Fibroblast of gingiva (primary cell): ENCODE measurements at regions not wholly inside any gene's neighbourhood (a gene's known extent, or its start where the extent isn't known, plus 50 kb on each side); places are given as distances from the start of the nearest gene placed in this dataset.
"Not testable (repeated sequence)": the region's sequence is repeated elsewhere in the genome, so short reads cannot be mapped to it uniquely, and the experiment has no call there.

Source experiments
- DNase-seq: peaks from one replicate; pipeline ENCODE4 v3.0.0-alpha.2; 2011; ENCODE audit warnings: low read depth

DNA sequence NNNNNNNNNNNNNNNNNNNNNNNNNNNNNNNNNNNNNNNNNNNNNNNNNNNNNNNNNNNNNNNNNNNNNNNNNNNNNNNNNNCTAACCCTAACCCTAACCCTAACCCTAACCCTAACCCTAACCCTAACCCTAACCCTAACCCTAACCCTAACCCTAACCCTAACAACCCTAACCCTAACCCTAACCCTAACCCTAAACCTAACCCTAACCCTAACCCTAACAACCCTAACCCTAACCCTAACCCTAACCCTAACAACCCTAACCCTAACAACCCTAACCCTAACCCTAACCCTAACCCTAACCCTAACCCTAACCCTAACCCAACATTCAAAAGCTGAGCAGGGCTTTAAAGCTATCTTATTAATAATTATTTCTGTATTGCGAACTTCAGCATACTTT, 182.5 kb upstream of the FAM20C start:
- DNase-seq = not testable (repeated sequence)

DNA sequence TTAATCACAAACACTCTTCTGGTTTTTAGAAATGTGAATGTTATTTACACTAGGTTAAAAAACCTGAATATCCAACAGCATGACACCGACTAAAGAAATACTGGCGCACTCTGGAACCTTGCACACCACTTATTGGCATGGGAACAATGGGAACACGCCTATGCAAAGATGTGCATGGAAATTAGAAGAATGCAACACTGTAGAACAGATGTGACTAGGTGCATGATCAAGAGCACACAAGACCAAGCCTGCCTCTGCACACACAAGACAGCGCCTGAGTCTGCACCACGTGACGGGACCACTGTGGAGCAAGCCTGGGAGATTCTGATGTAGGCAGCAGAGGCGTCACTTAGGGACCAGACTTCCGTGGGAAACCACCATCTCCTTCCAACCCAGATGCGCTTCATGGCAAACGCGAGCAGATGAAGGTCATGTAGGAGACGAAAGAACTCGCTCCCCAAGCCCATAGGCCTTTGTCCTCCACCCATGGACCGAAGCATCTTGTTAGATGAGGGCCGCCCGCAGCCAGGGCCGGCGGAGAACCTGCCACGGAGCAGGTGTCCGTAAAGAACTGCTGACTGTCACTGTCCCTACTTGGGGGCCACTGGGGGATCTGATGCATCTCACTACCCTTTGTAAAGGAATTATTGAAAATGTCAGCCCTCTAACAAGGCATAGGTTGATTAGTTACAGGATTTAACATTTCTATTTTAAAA, 159.6 kb upstream of the FAM20C start:
- not testable (repeated sequence) for DNase-seq

DNA sequence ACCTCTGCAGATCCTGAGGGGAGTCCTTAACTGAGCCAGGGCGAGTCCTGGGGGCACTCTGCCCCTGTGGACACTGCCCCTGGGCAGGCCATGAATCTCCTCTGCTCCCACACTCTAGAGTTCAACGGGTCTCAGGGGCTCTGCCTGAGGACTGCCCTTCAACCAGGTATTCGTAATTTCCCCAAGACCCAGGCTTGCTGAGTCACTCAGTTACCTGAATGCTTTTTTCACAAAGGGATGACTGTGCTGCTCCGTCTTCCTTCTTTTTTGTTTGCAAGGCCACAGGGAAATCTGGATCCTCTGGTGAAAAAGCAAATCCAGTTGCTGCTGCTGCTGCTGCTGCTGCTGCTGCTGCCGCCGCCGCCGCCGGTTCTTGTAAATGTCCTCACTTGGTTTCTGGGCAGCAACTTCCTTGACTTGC, 157.2 kb upstream of the FAM20C start:
- not testable (repeated sequence) for DNase-seq

DNA sequence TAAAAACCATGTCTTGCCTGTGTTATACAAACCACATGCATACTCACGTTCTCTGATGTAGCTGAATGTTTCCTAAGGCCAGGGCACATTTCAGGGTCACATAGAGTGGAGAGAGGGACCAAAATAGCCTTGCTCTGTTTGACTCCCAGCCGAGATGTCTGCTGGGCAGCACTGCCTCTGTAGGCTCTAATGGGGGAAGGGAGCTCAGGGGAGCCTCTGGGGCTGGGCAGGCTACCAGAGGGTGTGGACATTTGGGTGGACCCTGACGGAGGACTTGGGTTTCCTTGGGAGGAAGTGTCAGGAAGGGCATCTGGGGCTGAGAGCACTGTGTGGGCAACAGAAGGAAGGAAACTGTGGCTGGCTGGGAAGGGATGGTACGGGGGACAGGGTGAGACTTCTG, 155.8 kb upstream of the FAM20C start:
- not testable (repeated sequence) for DNase-seq

DNA sequence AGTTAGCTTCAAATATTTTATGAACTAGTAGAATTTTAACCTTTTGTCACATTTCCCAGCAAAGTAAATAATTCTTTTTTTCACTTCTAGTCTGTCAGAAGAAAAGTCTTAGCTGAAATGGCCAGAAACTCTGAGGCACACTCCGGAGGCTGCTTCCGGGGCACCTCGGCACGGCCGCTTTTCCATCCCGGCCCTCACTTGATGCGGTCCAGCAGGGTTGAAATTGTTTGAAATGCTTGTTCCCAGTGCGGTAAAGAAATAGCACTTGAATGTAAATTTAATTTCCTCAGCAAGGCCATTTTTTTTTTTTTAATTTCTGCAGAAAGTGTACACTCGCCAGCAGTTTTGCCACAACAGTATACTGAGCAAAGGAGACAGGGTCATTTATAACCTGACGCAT, 154.7 kb upstream of the FAM20C start:
- not testable (repeated sequence) for DNase-seq

DNA sequence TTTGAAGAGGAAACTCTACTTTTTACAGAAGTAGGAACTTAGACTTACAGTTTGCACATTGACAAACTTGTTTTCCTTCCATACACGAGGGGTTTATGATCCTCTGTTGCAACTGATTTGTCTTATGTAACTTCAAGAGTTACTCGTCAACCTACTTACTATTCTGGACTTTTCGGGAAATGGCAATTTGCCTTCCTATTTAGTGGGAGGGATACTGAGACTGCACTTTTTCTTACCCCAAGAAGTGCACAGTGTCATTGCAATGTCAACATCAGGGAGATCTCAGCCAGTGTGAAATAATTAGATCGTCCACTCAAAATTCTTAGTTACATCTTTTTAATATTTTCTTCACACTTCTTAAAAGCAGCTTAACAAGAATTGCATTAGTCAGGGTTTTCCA, 153.9 kb upstream of the FAM20C start:
- not testable (repeated sequence) for DNase-seq

DNA sequence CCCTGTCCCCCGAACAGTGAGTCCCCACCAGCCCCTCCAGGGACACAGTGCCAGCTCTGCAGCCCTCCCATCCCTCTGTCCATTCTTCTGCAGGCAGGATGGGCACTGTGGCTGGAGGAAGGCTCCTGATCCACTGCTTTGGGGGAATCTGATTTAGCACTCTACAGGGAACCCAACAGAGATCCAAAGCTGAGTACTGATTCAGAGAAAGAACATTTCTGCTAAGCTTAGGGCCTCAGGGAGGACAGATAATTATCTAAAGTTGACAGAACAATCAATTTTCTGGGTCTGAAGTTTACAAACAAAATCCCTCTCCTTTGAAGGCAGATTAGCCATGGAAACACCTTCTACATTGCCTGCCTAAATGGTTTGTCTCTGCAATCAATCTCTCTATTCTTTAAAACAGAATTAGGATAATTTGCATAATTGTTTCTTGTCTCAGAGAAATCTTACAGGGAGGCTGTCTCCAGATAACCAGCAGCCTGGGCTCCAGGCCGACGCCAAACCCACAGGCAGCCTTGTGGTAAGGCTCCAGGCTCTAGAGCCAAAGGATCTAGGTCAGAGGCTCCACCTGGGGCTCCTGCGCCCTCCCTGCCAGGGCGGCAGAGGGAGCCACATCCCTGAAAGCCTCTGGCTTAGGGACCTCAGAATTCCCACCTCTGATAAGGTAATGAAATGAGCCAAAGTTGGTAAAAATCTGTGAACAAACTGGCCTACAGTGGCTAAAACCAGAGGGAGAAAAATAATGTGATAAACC, 152.2 kb upstream of the FAM20C start:
- peak; percentile 14 for DNase-seq

DNA sequence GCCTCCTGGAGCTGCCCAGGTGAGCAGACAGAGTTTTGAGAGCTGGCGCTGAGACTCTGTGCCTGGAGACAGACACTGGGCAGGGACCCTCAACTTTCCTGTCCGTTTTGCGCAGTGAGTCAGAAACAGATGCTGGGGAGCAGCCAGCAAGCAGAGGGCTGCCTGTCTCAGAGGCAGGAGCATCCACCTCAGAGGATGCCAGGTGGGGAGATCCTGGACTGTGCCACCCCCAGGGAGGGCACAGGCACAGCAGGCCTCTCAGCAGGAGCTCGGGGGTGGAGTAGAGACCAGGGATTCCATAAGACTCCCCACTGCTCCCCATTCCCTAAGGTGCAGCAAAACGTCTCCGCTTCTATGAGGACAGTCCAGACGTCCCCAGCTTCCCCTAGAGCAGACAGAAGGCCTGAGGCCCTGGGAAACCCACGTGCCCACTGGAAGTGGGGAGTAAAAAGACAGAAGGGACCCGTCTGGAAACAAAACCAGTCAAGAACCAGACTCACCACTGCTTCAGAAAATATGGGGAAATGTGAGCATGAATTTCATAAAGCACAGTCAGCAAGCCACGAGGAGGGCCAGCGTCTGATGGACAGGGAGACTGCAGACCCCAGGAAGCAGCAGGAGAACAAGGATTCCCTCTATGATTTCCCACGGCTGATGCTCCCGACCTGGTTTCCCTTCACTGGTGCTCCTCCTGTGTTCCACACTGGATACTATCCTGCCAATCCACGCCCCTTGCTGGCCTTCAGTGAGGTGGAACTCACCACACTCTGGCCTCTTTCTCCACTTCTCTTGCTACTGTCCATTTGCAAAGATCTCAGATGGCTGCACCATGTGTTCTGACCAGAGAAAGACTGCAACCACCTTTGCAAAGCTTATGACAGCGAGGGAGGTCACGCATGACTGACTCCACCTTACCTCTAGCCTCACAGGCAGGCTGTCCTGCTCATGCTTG, 151.3 kb upstream of the FAM20C start:
- no peak for DNase-seq

DNA sequence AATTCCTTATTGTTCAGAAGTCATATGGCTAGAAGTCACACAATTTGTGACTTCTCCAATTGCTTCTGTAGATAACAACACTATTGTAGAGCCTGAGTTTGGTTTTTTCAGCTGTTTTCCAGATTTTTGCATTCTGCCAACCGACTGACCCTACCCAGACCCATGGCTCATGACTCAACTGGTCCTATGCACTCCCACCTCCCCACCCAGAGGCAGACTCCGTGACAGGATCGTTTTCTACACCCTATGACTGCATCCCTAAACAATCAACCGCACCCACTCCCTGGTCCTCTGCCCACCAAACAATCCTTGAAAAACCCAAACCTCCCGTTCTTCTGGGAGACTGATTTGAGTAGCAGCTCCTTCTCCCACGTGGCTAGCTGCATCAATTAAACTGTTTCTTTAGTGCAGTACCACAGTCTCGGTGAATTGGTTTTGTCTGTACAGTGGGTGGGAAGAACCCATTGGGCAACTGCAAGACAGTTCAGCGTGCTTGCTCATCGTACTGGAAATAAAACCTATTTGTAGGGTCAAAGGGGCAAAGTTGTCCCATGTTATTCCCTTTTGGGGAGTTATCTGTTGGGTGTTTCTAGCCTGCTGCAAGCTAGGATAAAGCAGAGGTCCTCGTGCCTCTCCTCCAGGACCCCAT, 150.3 kb upstream of the FAM20C start:
- no peak for DNase-seq

DNA sequence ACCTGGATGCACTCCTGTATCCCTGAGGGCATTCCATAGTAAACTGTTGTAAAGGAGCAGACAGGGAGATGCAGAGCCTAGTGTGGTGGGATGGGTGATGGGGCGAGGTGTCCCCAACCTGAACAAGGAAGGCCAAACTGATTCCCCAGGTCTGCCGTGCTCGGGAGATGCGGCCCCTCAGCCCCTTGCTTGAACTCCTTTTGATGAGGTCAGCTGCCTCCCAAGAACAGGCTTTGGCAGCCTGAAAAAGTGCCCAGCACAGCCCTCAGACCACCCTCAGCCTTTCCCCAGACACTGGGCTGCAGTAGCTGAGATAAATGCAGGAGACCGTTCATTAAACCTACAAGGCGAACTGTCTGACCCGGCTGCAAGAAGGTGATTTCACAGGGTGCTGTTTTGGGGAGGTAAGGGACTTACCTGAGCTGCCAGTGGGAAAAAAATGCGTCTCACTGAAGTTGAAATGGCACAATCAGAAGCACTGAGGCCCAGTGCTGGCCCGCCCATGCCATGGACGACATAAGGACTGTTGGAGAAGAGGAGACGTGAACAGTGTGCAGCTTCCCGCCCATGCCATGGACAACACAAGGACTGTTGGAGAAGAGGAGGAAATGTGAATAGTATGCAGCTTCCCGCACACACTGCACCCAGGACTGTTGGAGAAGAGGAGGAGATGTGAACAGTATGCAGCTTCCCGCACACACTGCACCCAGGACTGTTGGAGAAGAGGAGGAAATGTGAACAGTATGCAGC, 148.4 kb upstream of the FAM20C start:
- DNase-seq = no peak

DNA sequence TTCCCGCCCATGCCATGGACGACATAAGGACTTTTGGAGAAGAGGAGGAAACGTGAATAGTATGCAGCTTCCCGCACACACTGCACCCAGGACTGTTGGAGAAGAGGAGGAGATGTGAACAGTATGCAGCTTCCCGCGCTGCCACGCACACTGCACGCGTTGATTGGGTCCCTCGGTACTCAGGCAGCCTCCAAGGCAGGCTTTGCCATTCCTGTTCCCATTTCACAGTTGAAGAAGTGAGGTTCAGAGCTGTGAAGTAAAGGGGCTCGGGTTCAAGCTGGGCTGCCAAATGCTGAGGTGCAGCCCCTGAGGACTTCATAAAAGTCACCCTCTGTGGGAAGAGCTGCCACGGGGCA, 147.9 kb upstream of the FAM20C start:
- no peak for DNase-seq

DNA sequence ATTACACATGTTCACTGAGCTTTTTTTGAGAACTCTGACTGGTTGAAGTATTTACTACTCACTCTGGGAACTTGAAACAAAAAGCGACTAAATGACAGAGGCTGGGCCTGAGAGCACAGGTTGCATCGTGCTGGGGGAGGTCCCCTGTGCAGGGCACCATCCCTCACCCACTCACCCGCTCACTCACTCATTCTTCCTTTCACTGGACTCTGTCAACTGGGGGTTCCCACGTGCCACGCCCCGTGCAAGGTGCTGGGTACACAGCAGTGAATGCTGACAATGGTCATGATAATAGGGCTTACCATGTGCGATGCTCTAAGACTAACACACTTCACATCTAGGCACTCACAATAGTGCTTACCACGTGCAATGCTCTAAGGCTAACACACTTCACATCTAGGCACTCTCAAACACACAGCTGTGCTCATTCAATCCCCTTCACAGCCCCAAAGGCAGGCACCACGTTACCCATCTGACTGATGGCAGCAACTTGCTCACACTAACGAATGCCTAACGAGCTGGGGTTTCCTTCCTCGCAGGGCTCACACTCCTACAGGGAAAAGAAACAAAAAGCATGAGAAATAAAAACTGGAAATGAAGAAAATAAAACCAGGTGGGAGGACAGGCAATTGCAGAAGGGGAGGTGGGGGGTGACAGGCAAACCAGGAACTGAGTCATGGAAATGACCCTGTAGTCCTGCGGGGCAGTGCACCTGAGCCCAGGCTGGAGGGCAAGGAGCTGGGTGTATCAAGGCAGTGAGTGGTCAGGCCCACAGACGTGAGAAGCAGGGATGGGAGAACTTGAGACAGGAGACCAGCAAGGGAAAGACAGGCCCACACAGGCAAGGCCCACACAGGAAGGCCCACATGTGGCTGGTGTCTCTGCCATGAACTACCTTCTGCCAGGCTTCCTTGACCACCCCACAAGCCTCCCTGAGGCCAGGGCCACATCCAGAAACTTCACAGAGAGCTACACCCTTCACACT, 147.0 kb upstream of the FAM20C start:
- no peak for DNase-seq

DNA sequence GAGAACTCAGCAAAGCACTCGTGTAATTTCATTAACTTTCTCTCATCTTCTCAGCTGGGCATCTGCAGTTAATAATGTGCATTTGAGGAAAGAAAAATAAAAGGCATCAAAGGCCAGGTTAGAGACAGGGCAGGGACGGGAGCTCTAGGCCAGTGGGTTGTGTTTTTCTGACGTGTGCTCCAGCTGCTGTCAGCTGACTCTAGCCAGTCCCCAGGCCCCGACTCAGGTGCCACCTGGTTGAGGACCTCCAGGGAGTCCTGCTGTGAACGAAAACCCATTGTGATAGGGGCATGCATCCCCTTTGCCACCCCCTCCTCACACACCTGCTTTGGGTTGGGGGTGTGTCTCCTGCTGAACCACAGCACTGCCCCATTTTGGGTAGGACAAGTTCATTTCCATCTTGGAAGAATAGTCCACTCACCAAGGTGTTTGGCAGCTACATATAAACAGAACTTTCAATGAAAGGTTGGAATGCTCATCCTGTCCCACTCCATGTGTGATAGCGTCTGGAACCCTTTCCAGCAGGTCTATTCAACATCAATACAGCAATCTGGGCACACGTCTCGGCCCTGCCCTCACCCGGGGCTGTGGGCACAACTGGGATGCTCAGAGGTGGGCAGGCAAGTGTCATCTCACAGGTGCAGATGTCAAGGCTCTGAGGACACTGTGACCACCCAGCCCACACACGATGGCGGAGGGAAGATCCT, 146.1 kb upstream of the FAM20C start:
- no peak for DNase-seq

DNA sequence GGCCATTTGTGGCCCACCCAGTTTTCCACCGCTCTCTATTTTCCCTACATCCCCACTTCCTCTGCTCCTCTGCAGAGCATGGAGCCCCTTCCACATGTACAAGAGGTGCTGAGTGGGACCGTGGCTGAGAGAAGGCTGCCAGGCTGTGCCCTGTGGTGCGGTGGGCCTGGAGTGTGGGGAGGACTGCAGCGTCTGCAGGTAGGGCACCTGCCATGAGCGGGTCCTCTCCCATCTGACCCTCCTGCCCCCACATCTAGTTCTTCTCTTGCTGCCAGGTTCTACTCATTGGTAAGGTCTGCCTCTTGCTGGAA, 145.6 kb upstream of the FAM20C start:
- no peak for DNase-seq

DNA sequence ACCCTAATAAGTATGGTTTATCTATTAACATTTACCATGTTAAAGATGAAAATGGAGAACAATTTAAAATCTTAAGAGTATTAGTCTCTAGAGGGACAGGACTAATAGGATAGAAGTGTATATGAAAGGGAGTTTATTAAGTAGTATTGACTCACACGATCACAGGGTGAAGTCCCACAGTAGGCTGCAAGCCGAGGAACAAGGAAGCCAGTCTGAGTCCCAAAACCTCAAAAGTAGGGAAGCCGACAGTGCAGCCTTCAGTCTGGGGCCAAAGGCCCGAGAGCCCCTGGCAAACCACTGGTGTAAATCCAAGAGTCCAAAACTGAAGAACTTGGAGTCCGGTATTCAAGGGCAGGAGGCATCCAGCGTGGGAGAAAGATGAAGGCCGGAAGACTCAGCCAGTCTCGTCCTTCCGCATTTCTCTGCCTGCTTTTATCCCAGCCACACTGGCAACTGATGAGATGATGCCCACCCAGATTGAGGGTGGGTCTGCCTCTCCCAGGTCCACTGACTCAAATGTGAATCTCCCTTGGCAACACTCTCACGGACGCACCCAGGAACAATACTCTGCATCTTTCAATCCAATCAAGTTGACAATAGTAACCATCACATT, 140.8 kb upstream of the FAM20C start:
- no peak for DNase-seq

DNA sequence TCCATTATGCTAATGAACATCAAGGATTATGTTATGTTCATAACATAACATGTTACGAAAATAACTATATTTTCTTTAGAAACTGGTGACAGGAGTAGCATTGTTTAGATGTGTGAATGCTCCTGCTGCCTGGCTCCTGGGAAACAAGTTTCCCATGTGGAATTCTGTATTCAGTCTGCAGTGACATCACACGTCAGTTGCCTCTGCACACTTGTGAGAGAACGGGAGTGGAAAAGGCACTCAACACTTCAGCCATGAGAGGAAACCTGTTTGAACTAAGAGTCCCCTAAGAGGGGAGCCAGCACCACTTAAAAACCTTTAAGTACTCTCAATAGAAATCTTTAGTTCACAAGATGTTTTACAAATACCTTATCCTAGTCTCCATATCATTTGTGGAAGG, 140.3 kb upstream of the FAM20C start:
- DNase-seq = no peak

DNA sequence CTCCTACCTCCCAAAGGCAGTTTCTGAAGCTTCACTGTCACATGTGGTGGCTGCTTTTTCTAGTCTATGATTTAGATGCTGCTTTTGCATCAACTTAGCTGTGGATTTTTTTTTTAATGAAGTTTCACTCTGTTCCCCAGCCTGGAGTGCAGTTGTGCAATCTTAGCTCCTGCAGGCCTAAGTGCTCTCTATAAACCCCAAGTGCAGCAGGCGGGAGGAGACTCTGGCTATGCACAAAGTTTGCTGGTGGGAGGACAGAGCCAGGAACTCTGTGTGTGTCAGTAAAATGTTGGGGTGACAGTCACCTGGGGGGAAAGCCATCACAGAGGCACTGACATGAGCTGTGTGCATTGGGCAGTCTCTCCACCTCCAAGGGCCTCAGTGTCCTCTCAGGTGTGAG, 138.8 kb upstream of the FAM20C start:
- no peak for DNase-seq

DNA sequence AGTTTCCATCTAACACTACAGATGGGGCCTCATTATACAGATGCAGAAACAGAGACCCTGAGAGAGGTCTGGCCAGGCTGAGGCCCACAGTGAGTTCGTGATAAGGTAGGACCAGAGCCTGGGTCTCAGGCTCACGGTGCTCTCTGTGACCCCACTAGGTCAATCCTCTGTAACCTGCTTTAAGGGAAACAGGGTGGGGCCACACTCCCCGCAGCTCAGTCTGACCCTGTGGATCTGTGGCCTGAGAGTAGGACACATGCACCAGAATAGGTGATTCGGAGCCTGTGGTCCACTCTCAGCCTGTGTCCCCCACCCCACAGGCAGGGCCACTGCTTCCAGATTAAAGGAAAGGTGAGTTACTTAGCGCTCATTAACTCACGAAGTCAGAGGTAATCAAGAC, 137.8 kb upstream of the FAM20C start:
- no peak for DNase-seq

DNA sequence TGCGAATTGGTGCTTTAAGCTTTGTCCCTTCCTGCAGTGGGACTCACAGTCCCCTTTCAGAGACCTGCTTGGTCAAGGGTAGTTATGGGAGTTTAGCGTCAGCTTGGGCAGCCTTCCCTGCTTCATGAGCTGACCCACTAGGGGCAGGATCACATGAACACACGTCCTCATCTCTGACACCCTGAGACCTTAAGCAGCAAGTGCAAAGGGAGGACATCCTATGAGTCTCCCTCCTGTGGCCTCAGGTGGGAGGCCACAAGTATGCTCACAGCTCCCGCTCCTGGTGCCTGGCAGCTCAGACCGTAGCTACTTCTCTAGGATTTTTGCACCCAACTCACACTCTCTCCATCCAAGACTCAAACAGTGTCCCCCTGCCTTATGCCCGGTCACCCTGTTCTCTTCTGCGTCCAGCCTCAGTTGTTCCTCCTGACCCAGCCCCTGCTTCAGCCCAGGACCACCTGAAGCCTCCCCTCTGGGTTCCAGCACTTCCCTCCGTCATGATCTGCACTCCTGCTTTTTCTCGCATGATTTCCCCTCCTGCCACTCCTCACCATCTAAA, 136.6 kb upstream of the FAM20C start:
- no peak for DNase-seq
